Liver (tissue), 8 donors: ENCODE measurements at regions not wholly inside any gene's neighbourhood (a gene's known extent, or its start where the extent isn't known, plus 50 kb on each side); places are given as distances from the start of the nearest gene placed in this dataset.

Experiments
- DNase-seq: peaks from one replicate; pipeline ENCODE4 v3.0.0-alpha.2; 2017; ENCODE audit warnings: low spot score
- H3K27ac ChIP-seq, 2 donors: one replicate each; pipeline ENCODE4 v1.7.0; 2013; ENCODE audit warnings: inconsistent platforms in 2 of 2, low read length in 2 of 2, control low read depth in 1 of 2, low read depth in 1 of 2, mild to moderate bottlenecking in 1 of 2
- H3K27me3 ChIP-seq, 4 donors: one replicate each; pipeline versions ENCODE4 v1.6.1 to v1.7.0; 2013; ENCODE audit warnings: low read length in 3 of 4, inconsistent platforms in 1 of 4, mild to moderate bottlenecking in 1 of 4, moderate library complexity in 1 of 4; ENCODE audit not compliant: control insufficient read depth in 4 of 4, insufficient read depth in 4 of 4
- H3K36me3 ChIP-seq, 4 donors: one replicate each; pipeline versions ENCODE4 v1.6.1 to v1.7.0; 2013; ENCODE audit warnings: low read length in 3 of 4, mild to moderate bottlenecking in 3 of 4, low read depth in 1 of 4, moderate library complexity in 1 of 4; ENCODE audit not compliant: control insufficient read depth in 4 of 4, insufficient read depth in 3 of 4
- H3K4me1 ChIP-seq, 4 donors: one replicate each; pipeline versions ENCODE4 v1.6.1 to v1.7.0; 2013; ENCODE audit warnings: low read length in 3 of 4, mild to moderate bottlenecking in 3 of 4, moderate library complexity in 1 of 4; ENCODE audit not compliant: control insufficient read depth in 4 of 4, insufficient read depth in 4 of 4
- H3K4me3 ChIP-seq, 3 donors: one replicate each; pipeline versions ENCODE4 v1.6.1 to v1.7.0; 2013; ENCODE audit warnings: low read length in 3 of 3, control low read depth in 1 of 3, low read depth in 1 of 3, mild to moderate bottlenecking in 1 of 3
- H3K9ac ChIP-seq, 2 donors: one replicate each; pipeline ENCODE4 v1.7.0; 2013; ENCODE audit warnings: low read length in 2 of 2, mild to moderate bottlenecking in 2 of 2, moderate library complexity in 2 of 2, control low read depth in 1 of 2, low read depth in 1 of 2
- H3K9me3 ChIP-seq, 4 donors: one replicate each; pipeline versions ENCODE4 v1.6.1 to v1.7.0; 2013; ENCODE audit warnings: low read length in 3 of 4; ENCODE audit not compliant: control insufficient read depth in 4 of 4
- EGR1 ChIP-seq, 2 donors: IDR thresholded peaks; 2 replicates each; pipeline ENCODE4 v1.6.1; 2016 to 2018; ENCODE audit warnings: antibody characterized with exemption in 2 of 2, low read depth in 2 of 2
- FOXA1 ChIP-seq: IDR thresholded peaks from 2 replicates; pipeline ENCODE4 v1.6.1; 2016; ENCODE audit warnings: antibody characterized with exemption
- FOXA2 ChIP-seq: IDR thresholded peaks from 2 replicates; pipeline ENCODE4 v1.6.1; 2016; ENCODE audit warnings: antibody characterized with exemption
- GABPA ChIP-seq, 2 donors: IDR thresholded peaks in 1 of 2; conservative IDR thresholded peaks in 1 of 2; 2 replicates each; pipeline ENCODE4 v1.6.1; 2016; ENCODE audit warnings: antibody characterized with exemption in 2 of 2, mild to moderate bottlenecking in 1 of 2, moderate library complexity in 1 of 2
- HNF4A ChIP-seq, 2 donors: conservative IDR thresholded peaks; 2 replicates each; pipeline ENCODE4 v1.6.1; 2016; ENCODE audit warnings: antibody characterized with exemption in 2 of 2, mild to moderate bottlenecking in 2 of 2
- JUND ChIP-seq, 2 donors: IDR thresholded peaks; 2 replicates each; pipeline ENCODE4 v1.6.1; 2016; ENCODE audit warnings: antibody characterized with exemption in 2 of 2
- RAD21 ChIP-seq, 2 donors: IDR thresholded peaks; 2 replicates each; pipeline ENCODE4 v1.6.1; 2016; ENCODE audit warnings: antibody characterized with exemption in 2 of 2, mild to moderate bottlenecking in 2 of 2
- RXRA ChIP-seq, 2 donors: IDR thresholded peaks; 2 replicates each; pipeline ENCODE4 v1.6.1; 2017 to 2018; ENCODE audit warnings: antibody characterized with exemption in 2 of 2, mild to moderate bottlenecking in 1 of 2
- SP1 ChIP-seq: IDR thresholded peaks from 2 replicates; pipeline ENCODE4 v1.6.1; 2018; ENCODE audit warnings: antibody characterized with exemption, mild to moderate bottlenecking
- TAF1 ChIP-seq: conservative IDR thresholded peaks from 2 replicates; pipeline ENCODE4 v1.6.1; 2016; ENCODE audit warnings: antibody characterized with exemption, mild to moderate bottlenecking
- YY1 ChIP-seq: IDR thresholded peaks from 2 replicates; pipeline ENCODE4 v1.6.1; 2016; ENCODE audit warnings: antibody characterized with exemption, mild to moderate bottlenecking
- WGBS: extraction: QIAGEN DNeasy Blood & Tissue Kit; methylation state at CpG from one replicate; pipeline ENCODE4 v1.1.7; 2013; 5-methylcytosine and 5-hydroxymethylcytosine counted together
- TF ChIP-seq, protein P1 (sequence below): IDR thresholded peaks from 2 replicates; pipeline ENCODE4 v1.6.1; 2016; ENCODE audit warnings: antibody characterized with exemption
- TF ChIP-seq, protein P2 (sequence below): IDR thresholded peaks from 2 replicates; pipeline ENCODE4 v1.6.1; 2016; ENCODE audit warnings: antibody characterized with exemption
- TF ChIP-seq, protein P3 (sequence below): IDR thresholded peaks from 2 replicates; pipeline ENCODE4 v1.6.1; 2016; ENCODE audit warnings: antibody characterized with exemption, mild to moderate bottlenecking
- TF ChIP-seq, protein P4 (sequence below): fragments of 150-350 bp; IDR thresholded peaks from 2 replicates; pipeline ENCODE4 v1.5.1; 2017; ENCODE audit warnings: improper control_type of control experiment, low read depth, low read length; ENCODE audit not compliant: missing input control
- TF ChIP-seq, protein P5 (sequence below): IDR thresholded peaks from 2 replicates; pipeline ENCODE4 v1.6.1; 2016; ENCODE audit warnings: antibody characterized with exemption
- donor health status: healthy.
- donor health status: healthy.
- donor health status: healthy.
- donor health status: healthy.
- donor health status: healthy.

DNA sequence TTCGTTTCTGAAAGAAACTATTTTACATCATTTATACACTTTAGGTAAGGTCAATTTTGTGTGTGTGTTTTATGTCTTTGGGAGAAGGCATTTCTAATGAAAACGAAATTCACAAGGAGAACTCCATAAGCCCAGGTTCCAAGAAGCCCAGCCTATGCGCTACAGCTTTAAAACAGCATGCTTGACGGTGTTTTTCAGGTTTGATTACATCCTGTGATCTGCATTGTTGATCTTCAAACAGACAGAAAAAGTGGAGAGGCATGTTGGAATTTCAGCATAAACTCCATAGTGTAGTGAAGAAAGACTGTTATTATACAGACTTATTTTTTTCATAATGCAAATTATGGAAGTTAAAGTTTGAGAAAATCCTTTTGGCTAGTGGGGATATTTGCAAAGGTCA is 187.6 kb downstream of the TEX36 start (continued):
- TF ChIP-seq, protein P1, sequence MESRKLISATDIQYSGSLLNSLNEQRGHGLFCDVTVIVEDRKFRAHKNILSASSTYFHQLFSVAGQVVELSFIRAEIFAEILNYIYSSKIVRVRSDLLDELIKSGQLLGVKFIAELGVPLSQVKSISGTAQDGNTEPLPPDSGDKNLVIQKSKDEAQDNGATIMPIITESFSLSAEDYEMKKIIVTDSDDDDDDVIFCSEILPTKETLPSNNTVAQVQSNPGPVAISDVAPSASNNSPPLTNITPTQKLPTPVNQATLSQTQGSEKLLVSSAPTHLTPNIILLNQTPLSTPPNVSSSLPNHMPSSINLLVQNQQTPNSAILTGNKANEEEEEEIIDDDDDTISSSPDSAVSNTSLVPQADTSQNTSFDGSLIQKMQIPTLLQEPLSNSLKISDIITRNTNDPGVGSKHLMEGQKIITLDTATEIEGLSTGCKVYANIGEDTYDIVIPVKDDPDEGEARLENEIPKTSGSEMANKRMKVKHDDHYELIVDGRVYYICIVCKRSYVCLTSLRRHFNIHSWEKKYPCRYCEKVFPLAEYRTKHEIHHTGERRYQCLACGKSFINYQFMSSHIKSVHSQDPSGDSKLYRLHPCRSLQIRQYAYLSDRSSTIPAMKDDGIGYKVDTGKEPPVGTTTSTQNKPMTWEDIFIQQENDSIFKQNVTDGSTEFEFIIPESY: no peak
- TF ChIP-seq FOXA2: no peak
- TF ChIP-seq TAF1: no peak
- TF ChIP-seq RAD21 (IDR thresholded peaks at IDR 0.05): no peak
- TF ChIP-seq, protein P2, sequence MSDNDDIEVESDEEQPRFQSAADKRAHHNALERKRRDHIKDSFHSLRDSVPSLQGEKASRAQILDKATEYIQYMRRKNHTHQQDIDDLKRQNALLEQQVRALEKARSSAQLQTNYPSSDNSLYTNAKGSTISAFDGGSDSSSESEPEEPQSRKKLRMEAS: no peak
- TF ChIP-seq RXRA (IDR thresholded peaks at IDR 0.05): no peak
- TF ChIP-seq JUND (IDR thresholded peaks at IDR 0.05): no peak
- no peak for TF ChIP-seq FOXA1

DNA sequence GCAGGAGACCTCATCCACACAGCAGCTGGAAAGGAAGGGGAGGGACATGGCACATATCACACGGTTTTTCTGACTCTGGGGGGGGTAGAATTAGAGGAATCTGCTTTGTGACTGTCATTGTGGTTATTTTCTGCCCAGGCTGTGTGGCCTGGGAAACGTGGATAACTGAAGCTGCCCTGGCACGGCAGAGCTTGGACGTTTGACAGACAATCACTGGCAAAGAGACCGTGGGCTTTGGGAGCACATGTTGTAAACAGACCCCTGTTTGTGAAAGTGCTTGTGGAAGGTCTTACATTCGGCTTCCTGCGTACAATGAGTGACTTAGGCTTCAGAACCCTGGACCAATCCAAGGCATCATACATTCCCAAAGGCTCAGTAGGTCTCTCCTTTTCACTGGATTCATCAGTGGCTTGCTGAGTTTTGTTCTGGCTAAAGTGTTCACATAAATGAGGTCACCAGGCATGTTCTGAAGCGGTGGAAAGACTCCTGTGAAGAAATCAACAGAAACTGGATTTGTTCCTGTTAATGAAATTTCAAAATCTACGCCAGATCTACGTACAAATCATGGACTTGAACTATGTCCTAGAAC is 188.2 kb downstream of the TEX36 start:
- TF ChIP-seq, protein P3, sequence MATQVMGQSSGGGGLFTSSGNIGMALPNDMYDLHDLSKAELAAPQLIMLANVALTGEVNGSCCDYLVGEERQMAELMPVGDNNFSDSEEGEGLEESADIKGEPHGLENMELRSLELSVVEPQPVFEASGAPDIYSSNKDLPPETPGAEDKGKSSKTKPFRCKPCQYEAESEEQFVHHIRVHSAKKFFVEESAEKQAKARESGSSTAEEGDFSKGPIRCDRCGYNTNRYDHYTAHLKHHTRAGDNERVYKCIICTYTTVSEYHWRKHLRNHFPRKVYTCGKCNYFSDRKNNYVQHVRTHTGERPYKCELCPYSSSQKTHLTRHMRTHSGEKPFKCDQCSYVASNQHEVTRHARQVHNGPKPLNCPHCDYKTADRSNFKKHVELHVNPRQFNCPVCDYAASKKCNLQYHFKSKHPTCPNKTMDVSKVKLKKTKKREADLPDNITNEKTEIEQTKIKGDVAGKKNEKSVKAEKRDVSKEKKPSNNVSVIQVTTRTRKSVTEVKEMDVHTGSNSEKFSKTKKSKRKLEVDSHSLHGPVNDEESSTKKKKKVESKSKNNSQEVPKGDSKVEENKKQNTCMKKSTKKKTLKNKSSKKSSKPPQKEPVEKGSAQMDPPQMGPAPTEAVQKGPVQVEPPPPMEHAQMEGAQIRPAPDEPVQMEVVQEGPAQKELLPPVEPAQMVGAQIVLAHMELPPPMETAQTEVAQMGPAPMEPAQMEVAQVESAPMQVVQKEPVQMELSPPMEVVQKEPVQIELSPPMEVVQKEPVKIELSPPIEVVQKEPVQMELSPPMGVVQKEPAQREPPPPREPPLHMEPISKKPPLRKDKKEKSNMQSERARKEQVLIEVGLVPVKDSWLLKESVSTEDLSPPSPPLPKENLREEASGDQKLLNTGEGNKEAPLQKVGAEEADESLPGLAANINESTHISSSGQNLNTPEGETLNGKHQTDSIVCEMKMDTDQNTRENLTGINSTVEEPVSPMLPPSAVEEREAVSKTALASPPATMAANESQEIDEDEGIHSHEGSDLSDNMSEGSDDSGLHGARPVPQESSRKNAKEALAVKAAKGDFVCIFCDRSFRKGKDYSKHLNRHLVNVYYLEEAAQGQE: no peak
- TF ChIP-seq, protein P4, sequence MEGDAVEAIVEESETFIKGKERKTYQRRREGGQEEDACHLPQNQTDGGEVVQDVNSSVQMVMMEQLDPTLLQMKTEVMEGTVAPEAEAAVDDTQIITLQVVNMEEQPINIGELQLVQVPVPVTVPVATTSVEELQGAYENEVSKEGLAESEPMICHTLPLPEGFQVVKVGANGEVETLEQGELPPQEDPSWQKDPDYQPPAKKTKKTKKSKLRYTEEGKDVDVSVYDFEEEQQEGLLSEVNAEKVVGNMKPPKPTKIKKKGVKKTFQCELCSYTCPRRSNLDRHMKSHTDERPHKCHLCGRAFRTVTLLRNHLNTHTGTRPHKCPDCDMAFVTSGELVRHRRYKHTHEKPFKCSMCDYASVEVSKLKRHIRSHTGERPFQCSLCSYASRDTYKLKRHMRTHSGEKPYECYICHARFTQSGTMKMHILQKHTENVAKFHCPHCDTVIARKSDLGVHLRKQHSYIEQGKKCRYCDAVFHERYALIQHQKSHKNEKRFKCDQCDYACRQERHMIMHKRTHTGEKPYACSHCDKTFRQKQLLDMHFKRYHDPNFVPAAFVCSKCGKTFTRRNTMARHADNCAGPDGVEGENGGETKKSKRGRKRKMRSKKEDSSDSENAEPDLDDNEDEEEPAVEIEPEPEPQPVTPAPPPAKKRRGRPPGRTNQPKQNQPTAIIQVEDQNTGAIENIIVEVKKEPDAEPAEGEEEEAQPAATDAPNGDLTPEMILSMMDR: no peak
- no peak for TF ChIP-seq FOXA2
- TF ChIP-seq JUND (IDR thresholded peaks at IDR 0.05): no peak
- Histone ChIP-seq H3K27me3 (peaks cover 0 to 4% (median under 1%) of the 10 kb centered on the region in 4 donors), H3K9ac (no peak overlapping the region), H3K4me3 (no peak overlapping the region), H3K36me3 (no peaks in the 10 kb centered on the region), H3K4me1 (no peaks in the 10 kb centered on the region), H3K27ac (no peak overlapping the region), H3K9me3 (no peaks in the 10 kb centered on the region)
- 62% methylated on average over 10 of the region's 10 CpGs for WGBS
- no peak for DNase-seq

DNA sequence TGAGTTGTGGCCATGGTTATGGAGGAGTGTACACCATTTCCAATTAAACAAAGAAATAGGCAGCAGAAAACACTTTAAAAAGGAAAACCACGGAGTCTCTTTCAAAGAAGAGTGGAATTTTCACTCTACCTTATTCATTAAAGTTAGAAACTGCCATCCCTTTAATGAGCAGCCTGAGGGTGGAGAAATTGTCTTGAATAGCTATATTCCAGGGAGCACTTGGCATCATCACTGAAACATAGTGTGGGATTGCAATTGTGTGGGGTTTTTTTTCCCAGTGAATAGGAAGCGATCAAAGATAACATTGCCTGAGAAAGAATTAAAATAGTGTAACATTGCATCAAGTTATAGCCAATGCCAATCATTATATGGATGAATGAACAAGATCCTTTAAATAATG is 191.6 kb downstream of the TEX36 start:
- 81% methylated on average over 2 of the region's 2 CpGs for WGBS
- no peak overlapping the region for H3K27ac ChIP-seq
- H3K4me3 ChIP-seq: no peak overlapping the region
- no peak overlapping the region for H3K9ac ChIP-seq
- no peaks in the 10 kb centered on the region for H3K9me3 ChIP-seq
- peaks cover 0 to 4% (median 0%) of the 10 kb centered on the region in 4 donors for H3K27me3 ChIP-seq
- H3K4me1 ChIP-seq: no peaks in the 10 kb centered on the region
- no peaks in the 10 kb centered on the region for H3K36me3 ChIP-seq
- no peak for DNase-seq
- no peak for TF ChIP-seq SP1
- TF ChIP-seq FOXA1: no peak
- TF ChIP-seq, protein P4: no peak
- TF ChIP-seq RXRA (IDR thresholded peaks at IDR 0.05): no peak
- TF ChIP-seq RAD21 (IDR thresholded peaks at IDR 0.05): no peak
- TF ChIP-seq FOXA2: no peak
- TF ChIP-seq, protein P2: no peak
- TF ChIP-seq TAF1: no peak
- TF ChIP-seq, protein P5, sequence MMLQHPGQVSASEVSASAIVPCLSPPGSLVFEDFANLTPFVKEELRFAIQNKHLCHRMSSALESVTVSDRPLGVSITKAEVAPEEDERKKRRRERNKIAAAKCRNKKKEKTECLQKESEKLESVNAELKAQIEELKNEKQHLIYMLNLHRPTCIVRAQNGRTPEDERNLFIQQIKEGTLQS: no peak
- TF ChIP-seq GABPA (IDR thresholded peaks at IDR 0.05 in 1 of 2, conservative IDR thresholded peaks at IDR 0.05 in 1 of 2): no peak
- no peak for TF ChIP-seq EGR1 (IDR thresholded peaks at IDR 0.05; ENCODE audit: low read depth in 2 of 2)
- no peak for TF ChIP-seq HNF4A (conservative IDR thresholded peaks at IDR 0.05)
- no peak for TF ChIP-seq JUND (IDR thresholded peaks at IDR 0.05)
- no peak for TF ChIP-seq YY1
- TF ChIP-seq, protein P1: no peak
